Neural progenitor cell (in vitro differentiated cells): ENCODE measurements at regions not wholly inside any gene's neighbourhood (a gene's known extent, or its start where the extent isn't known, plus 50 kb on each side); places are given as distances from the start of the nearest gene placed in this dataset.

Experiments
- EZH2phosphoT487 ChIP-seq: fragments of 200-600 bp; sonication (generic); IDR thresholded peaks from 2 replicates; pipeline ENCODE4 v1.6.1; 2017; ENCODE audit warnings: antibody characterized with exemption
- TF ChIP-seq, protein P1 (sequence below): fragments of 200-600 bp; sonication (generic); IDR thresholded peaks from 2 replicates; pipeline ENCODE4 v1.5.1; 2017; ENCODE audit warnings: antibody characterized with exemption, mild to moderate bottlenecking

DNA sequence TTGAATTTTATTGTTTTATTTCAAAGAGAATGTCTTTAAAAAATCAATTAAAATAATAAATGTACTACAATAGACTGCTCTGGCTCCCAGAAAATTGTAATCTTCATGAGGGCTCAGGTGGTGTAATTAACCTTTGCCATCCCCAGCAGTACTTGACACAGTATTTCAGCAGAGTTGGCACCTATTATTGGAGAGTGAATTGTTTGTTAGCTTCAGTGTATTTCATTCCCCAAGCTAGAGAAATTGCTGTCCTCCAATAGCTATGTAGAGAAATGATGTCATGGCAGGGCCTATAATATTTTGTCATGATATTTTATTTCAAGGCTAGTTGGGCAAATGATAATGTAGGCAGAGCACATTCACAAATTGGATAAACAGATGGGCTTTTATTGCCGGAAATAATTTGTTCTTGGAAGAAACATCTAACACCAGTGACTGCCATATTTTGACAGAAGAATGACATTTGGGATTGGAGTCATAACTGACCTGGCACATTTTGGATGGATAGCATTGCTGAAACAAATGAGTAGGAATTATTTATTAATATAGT lies 712.0 kb upstream of the NXPH2 start:
- TF ChIP-seq, protein P1, sequence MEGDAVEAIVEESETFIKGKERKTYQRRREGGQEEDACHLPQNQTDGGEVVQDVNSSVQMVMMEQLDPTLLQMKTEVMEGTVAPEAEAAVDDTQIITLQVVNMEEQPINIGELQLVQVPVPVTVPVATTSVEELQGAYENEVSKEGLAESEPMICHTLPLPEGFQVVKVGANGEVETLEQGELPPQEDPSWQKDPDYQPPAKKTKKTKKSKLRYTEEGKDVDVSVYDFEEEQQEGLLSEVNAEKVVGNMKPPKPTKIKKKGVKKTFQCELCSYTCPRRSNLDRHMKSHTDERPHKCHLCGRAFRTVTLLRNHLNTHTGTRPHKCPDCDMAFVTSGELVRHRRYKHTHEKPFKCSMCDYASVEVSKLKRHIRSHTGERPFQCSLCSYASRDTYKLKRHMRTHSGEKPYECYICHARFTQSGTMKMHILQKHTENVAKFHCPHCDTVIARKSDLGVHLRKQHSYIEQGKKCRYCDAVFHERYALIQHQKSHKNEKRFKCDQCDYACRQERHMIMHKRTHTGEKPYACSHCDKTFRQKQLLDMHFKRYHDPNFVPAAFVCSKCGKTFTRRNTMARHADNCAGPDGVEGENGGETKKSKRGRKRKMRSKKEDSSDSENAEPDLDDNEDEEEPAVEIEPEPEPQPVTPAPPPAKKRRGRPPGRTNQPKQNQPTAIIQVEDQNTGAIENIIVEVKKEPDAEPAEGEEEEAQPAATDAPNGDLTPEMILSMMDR: no peak
- no peak for TF ChIP-seq EZH2phosphoT487
